Endodermal cell (in vitro differentiated cells): ENCODE measurements at regions not wholly inside any gene's neighbourhood (a gene's known extent, or its start where the extent isn't known, plus 50 kb on each side); places are given as distances from the start of the nearest gene placed in this dataset.

ENCODE experiments used
- DNase-seq: peaks from one replicate; pipeline ENCODE4 v3.0.0-alpha.2; 2017
- H3K27ac ChIP-seq: 2 replicates; pipeline ENCODE4 v1.5.1; 2013; ENCODE audit warnings: mild to moderate bottlenecking, low read depth, low read length, moderate library complexity
- H3K27me3 ChIP-seq: 2 replicates; pipeline ENCODE4 v1.6.1; 2013; ENCODE audit warnings: mild to moderate bottlenecking, low read length, moderate library complexity; ENCODE audit not compliant: insufficient read depth, control insufficient read depth, poor library complexity, severe bottlenecking
- H3K36me3 ChIP-seq: 2 replicates; pipeline ENCODE4 v1.7.0; 2013; ENCODE audit warnings: mild to moderate bottlenecking, low read length, moderate library complexity; ENCODE audit not compliant: control insufficient read depth, insufficient read depth
- H3K4me1 ChIP-seq: one replicate; pipeline ENCODE4 v1.7.0; 2013; ENCODE audit warnings: low read length; ENCODE audit not compliant: control insufficient read depth, insufficient read depth
- H3K4me3 ChIP-seq: 2 replicates; pipeline ENCODE4 v1.5.1; 2013; ENCODE audit warnings: mild to moderate bottlenecking, low read length, moderate library complexity
- H3K9ac ChIP-seq: 2 replicates; pipeline ENCODE4 v1.6.1; 2013; ENCODE audit warnings: mild to moderate bottlenecking, low read length, moderate library complexity; ENCODE audit not compliant: poor library complexity, severe bottlenecking; ENCODE audit errors: extremely low read depth
- H3K9me3 ChIP-seq: 2 replicates; pipeline ENCODE4 v1.6.1; 2013; ENCODE audit warnings: mild to moderate bottlenecking, low read length, moderate library complexity; ENCODE audit not compliant: control insufficient read depth
- H3K27ac Mint-ChIP-seq: 2 replicates; pipeline ENCODE4 v1.8.0; 2020; ENCODE audit warnings: mixed read lengths
- H3K27me3 Mint-ChIP-seq: 2 replicates; pipeline ENCODE4 v1.8.0; 2021; ENCODE audit warnings: mild to moderate bottlenecking, mixed read lengths; ENCODE audit not compliant: insufficient read depth
- H3K36me3 Mint-ChIP-seq: 2 replicates; pipeline ENCODE4 v1.8.0; 2020; ENCODE audit warnings: low read depth, mixed read lengths
- H3K4me1 Mint-ChIP-seq: 2 replicates; pipeline ENCODE4 v1.8.0; 2020; ENCODE audit warnings: mixed read lengths
- H3K4me3 Mint-ChIP-seq: 2 replicates; pipeline ENCODE4 v1.8.0; 2020; ENCODE audit warnings: mild to moderate bottlenecking, moderate library complexity, mixed read lengths
- H3K9me3 Mint-ChIP-seq: 2 replicates; pipeline ENCODE4 v1.8.0; 2020; ENCODE audit warnings: mild to moderate bottlenecking, mixed read lengths
- WGBS, 2 experiments: methylation state at CpG; one replicate each; pipeline versions ENCODE4 v1.1.5 to v1.1.7; 2013; ENCODE audit warnings: missing lambda C conversion rate in 2 of 2, mixed read lengths in 1 of 2; ENCODE audit not compliant: insufficient coverage in 1 of 2, insufficient read length in 1 of 2; 5-methylcytosine and 5-hydroxymethylcytosine counted together
- TF ChIP-seq, protein P1 (sequence below): fragments of 200-600 bp; sonication (generic); conservative IDR thresholded peaks from 2 replicates; pipeline ENCODE4 v1.5.0; 2021; ENCODE audit warnings: antibody characterized with exemption, mild to moderate bottlenecking

DNA sequence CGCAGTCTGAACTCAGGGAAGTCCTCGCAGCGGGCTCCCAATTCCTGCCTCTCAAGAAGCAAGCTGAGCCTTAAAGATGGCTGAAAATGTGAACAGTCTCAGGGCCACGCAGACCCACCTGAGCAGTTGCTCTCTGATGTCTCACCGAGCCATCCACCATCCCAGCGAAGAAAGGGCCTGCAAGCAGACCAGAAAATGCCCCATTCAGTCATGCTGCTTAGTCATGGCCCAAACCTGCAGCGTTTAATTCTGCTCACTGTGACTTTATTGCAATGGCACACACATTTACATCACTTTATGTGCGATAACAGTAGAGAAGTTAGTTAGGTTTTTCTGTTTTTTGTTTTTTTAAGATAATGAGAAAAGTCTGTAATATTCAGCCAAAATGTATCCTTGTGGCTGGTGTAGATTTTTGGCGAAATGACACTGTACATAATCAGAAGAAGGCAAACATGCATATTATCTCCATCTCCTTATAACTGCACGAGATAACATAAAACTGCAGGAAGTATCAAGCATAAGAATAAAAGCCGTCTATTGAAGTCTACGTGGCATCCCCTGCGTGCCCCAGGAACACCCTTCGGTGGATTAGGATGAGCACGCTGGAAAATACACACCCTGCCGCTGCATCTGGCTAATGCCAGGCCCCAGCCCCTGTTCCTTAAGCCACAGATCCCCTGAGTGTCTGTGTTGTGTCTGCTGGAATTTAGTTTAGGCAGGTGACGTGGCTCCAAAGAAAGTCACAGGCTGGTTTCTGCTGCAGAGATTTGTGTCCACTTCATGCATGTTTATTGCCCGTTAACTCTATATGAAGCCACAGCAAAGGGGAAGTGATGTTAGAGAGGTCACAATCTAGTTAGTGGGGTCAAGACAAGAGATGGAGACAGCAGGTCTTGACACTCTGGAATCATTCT, 119.8 kb upstream of the IRF2BP2 start:
- TF ChIP-seq, protein P1, sequence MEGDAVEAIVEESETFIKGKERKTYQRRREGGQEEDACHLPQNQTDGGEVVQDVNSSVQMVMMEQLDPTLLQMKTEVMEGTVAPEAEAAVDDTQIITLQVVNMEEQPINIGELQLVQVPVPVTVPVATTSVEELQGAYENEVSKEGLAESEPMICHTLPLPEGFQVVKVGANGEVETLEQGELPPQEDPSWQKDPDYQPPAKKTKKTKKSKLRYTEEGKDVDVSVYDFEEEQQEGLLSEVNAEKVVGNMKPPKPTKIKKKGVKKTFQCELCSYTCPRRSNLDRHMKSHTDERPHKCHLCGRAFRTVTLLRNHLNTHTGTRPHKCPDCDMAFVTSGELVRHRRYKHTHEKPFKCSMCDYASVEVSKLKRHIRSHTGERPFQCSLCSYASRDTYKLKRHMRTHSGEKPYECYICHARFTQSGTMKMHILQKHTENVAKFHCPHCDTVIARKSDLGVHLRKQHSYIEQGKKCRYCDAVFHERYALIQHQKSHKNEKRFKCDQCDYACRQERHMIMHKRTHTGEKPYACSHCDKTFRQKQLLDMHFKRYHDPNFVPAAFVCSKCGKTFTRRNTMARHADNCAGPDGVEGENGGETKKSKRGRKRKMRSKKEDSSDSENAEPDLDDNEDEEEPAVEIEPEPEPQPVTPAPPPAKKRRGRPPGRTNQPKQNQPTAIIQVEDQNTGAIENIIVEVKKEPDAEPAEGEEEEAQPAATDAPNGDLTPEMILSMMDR = no peak
- Histone ChIP-seq H3K4me3 (no peak overlapping the region), H3K9me3 (no peaks in the 10 kb centered on the region), H3K4me1 (peaks cover 27% of the 10 kb centered on the region), H3K27me3 (no peaks in the 10 kb centered on the region), H3K9ac (no peak overlapping the region), H3K36me3 (no peaks in the 10 kb centered on the region), H3K27ac (no peak overlapping the region)
- 95 to 96% methylated on average over 13 to 18 of the region's 18 CpGs for whole genome bisulfite sequencing, 2 experiments
- peaks cover 27% of the 10 kb centered on the region for H3K4me1 Mint-ChIP-seq
- H3K4me3 Mint-ChIP-seq = no peak overlapping the region
- no peaks in the 10 kb centered on the region for H3K9me3 Mint-ChIP-seq
- H3K36me3 Mint-ChIP-seq = no peaks in the 10 kb centered on the region
- peaks cover 4% of the 10 kb centered on the region for H3K27me3 Mint-ChIP-seq
- peak; percentile 29 for DNase-seq
- H3K27ac Mint-ChIP-seq = no peak overlapping the region

DNA sequence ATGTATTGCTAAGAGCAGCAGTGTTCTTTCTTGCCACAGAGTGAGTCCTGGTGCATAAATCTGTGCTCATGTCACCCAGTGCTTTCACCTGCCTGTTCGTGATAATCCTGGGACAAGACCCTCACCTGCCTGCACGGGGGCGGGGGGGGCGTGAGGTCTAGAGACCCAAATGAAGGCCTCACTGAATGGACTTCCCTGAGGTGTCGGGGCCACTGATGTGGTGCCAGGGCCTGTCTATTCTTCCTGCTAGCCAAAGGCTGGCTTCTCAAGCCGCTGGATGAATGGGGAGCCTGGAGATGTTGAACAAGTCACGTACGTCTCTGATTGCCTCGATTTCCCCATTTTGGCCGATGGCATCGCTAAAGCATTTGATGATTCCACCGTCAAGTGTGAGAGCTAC, 118.8 kb upstream of the IRF2BP2 start:
- H3K4me3 ChIP-seq = no peak overlapping the region
- H3K27ac ChIP-seq = no peak overlapping the region
- peaks cover 36% of the 10 kb centered on the region for H3K4me1 ChIP-seq
- H3K9me3 ChIP-seq = no peaks in the 10 kb centered on the region
- 96 to 98% methylated on average over 11 to 12 of the region's 12 CpGs for WGBS, 2 experiments
- no peak overlapping the region for H3K4me3 Mint-ChIP-seq
- no peaks in the 10 kb centered on the region for H3K36me3 ChIP-seq
- H3K27ac Mint-ChIP-seq = no peak overlapping the region
- no peaks in the 10 kb centered on the region for H3K27me3 Mint-ChIP-seq
- H3K4me1 Mint-ChIP-seq = peaks cover 38% of the 10 kb centered on the region
- no peak for DNase-seq
- no peak overlapping the region for H3K9ac ChIP-seq
- H3K9me3 Mint-ChIP-seq = no peaks in the 10 kb centered on the region
- H3K36me3 Mint-ChIP-seq = no peaks in the 10 kb centered on the region
- H3K27me3 ChIP-seq = no peaks in the 10 kb centered on the region
- TF ChIP-seq, protein P1 = no peak

DNA sequence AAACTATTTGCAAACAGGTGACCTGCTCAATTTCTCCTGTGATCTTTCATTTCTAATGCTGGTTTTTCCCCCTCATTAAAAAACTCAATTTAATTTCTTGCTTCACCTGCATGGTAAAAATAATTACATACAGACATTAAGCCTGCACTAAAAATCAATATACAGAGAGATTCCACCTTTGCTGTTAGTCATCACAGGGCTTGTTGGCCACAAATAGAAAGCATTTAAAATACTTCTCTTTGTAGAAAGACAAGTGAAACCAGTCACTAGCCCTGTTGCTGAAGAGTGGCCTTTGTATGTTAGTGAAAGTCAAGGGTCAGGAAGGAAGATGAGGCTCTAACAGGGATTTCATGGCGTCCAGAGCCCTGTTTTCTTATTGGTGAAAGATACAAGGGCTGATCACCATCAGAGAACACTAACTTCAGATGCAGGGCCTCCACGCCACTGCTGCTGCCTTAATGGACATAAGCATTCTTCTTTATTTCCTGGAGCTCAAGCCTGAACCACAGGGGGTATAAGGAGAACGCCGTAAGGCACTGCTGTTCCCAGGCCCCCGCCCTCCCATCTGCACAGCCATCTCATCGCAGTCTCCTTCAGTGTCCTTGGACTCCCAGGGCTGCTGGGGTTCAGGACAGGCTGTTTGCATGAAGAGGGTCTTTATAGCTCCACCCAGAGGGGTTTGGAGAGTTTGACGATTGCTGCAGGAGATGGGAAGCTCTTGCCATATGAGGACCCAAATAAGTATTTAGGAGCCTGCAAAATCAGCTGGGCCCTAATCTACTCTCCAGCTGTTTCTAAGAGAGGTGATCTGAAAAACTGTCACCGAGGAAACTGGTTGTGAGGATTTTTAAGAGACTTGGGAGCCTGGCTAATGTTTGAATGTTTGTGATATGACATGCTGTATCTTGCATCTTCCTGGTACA, 117.3 kb upstream of the IRF2BP2 start:
- no peak overlapping the region for H3K4me3 ChIP-seq
- Mint-ChIP-seq H3K27me3 (no peaks in the 10 kb centered on the region), H3K36me3 (no peaks in the 10 kb centered on the region), H3K4me3 (no peak overlapping the region), H3K4me1 (peaks cover 51% of the 10 kb centered on the region), H3K9me3 (no peaks in the 10 kb centered on the region), H3K27ac (peak overlapping the region; percentile 75)
- no peaks in the 10 kb centered on the region for H3K27me3 ChIP-seq
- TF ChIP-seq, protein P1 = no peak
- H3K36me3 ChIP-seq = no peaks in the 10 kb centered on the region
- no peak for DNase-seq
- peaks cover 43% of the 10 kb centered on the region for H3K4me1 ChIP-seq
- 87 to 96% methylated on average over 3 to 8 of the region's 8 CpGs for WGBS, 2 experiments
- H3K9me3 ChIP-seq = no peaks in the 10 kb centered on the region
- H3K27ac ChIP-seq = peak overlapping the region; percentile 67
- H3K9ac ChIP-seq = no peak overlapping the region
